ENCODE measurements at regions not wholly inside any gene's neighbourhood (a gene's known extent, or its start where the extent isn't known, plus 50 kb on each side); places are given as distances from the start of the nearest gene placed in this dataset.

- no peak for TF ChIP-seq CTCF (IDR thresholded peaks at IDR 0.05)
- no peak for TF ChIP-seq POLR2A (IDR thresholded peaks at IDR 0.05)
Measured at GRCh38 chr3:78353231-78353630, 1313.3 kb downstream of the ROBO2 start.

All from vagina (tissue), 2 donors.